Common myeloid progenitor, CD34-positive (primary cell): ENCODE measurements at regions not wholly inside any gene's neighbourhood (a gene's known extent, or its start where the extent isn't known, plus 50 kb on each side); places are given as distances from the start of the nearest gene placed in this dataset.

ENCODE experiments used
- CTCF ChIA-PET: fragments of 350-600 bp; sonication (Branson Sonifier 250); formaldehyde crosslinking; loops from one replicate; lab custom pipeline; 2021; ENCODE audit warnings: antibody characterized with exemption; lab: Charles Lee
- POLR2A ChIA-PET: fragments of 350-600 bp; sonication (Branson Sonifier 250); formaldehyde crosslinking; loops from one replicate; lab custom pipeline; 2021; ENCODE audit warnings: antibody characterized with exemption; lab: Charles Lee
- DNase-seq, 3 donors: peaks; one replicate each; pipeline versions ENCODE4 v3.0.0 to v3.0.0-alpha.2; 2013
- H3K27ac ChIP-seq, 2 experiments: 1 replicate in 1 of 2; 2 replicates in 1 of 2; pipeline ENCODE4 v1.7.0; 2013; ENCODE audit warnings: inconsistent platforms in 2 of 2, low read length in 2 of 2, mild to moderate bottlenecking in 2 of 2, low read depth in 1 of 2, moderate library complexity in 1 of 2; ENCODE audit not compliant: severe bottlenecking in 2 of 2, insufficient read depth in 1 of 2, poor library complexity in 1 of 2
- H3K27me3 ChIP-seq, 5 experiments: replicated peaks in 2 of 5; 1 replicate in 3 of 5; 2 replicates in 2 of 5; pipeline versions ENCODE4 v1.6.1 to v1.7.0; 2013; ENCODE audit warnings: low read length in 4 of 5, mild to moderate bottlenecking in 2 of 5, moderate library complexity in 2 of 5, inconsistent platforms in 1 of 5; ENCODE audit not compliant: insufficient read depth in 5 of 5, control insufficient read depth in 4 of 5
- H3K36me3 ChIP-seq, 4 experiments: 1 replicate in 2 of 4; 2 replicates in 2 of 4; pipeline versions ENCODE4 v1.6.1 to v1.7.0; 2013; ENCODE audit warnings: low read length in 3 of 4, control low read depth in 1 of 4, mild to moderate bottlenecking in 1 of 4; ENCODE audit not compliant: control insufficient read depth in 4 of 4, insufficient read depth in 4 of 4
- H3K4me1 ChIP-seq, 4 experiments: 1 replicate in 3 of 4; 2 replicates in 1 of 4; pipeline versions ENCODE4 v1.6.1 to v1.7.1; 2013; ENCODE audit warnings: low read length in 3 of 4, mild to moderate bottlenecking in 3 of 4, control low read depth in 1 of 4, inconsistent platforms in 1 of 4, moderate library complexity in 1 of 4; ENCODE audit not compliant: control insufficient read depth in 4 of 4, insufficient read depth in 4 of 4; ENCODE audit errors: control extremely low read depth in 1 of 4
- H3K4me3 ChIP-seq, 7 experiments: 1 replicate in 4 of 7; 2 replicates in 3 of 7; pipeline versions ENCODE4 v1.5.1 to v1.7.0; 2013; ENCODE audit warnings: mild to moderate bottlenecking in 7 of 7, low read length in 6 of 7, moderate library complexity in 6 of 7, inconsistent platforms in 2 of 7, low read depth in 2 of 7, control low read depth in 1 of 7; ENCODE audit not compliant: insufficient read depth in 4 of 7, control insufficient read depth in 1 of 7; ENCODE audit errors: extremely low read depth in 1 of 7
- H3K9me3 ChIP-seq, 5 experiments: 1 replicate in 4 of 5; 2 replicates in 1 of 5; pipeline versions ENCODE4 v1.6.1 to v1.7.1; 2013; ENCODE audit warnings: low read length in 4 of 5, mild to moderate bottlenecking in 2 of 5, inconsistent platforms in 1 of 5, low read depth in 1 of 5, moderate library complexity in 1 of 5; ENCODE audit not compliant: control insufficient read depth in 4 of 5, insufficient read depth in 2 of 5; ENCODE audit errors: control extremely low read depth in 1 of 5
- WGBS: methylation state at CpG from one replicate; pipeline ENCODE4 v1.1.5; 2013; ENCODE audit not compliant: insufficient coverage; 5-methylcytosine and 5-hydroxymethylcytosine counted together

DNA sequence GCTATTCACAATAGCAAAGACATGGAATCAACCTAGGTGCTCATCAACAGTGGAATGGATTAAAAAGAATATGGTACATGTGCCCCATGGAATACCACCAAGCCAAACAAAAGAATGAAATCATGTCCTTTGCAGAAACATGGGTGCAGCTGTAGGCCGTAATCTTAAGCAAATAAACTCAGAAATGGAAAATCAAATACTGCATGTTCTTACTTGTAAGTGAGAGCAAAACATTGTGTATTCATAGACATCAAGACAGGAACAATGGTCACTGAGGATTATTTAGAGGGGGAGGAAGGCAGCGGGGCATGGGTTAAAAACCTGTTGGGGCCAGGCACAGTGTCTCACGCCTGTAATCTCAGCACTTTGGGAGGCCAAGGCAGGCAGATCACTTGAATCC lies 304.7 kb upstream of the ROBO2 start:
- no peak overlapping the region for H3K27ac ChIP-seq
- no peaks in the 10 kb centered on the region for H3K36me3 ChIP-seq
- POLR2A ChIA-PET: no interaction called here
- H3K4me3 ChIP-seq: no peak overlapping the region
- H3K27me3 ChIP-seq: no peaks in the 10 kb centered on the region
- WGBS: 29% methylated on average over 2 of the region's 3 CpGs
- CTCF ChIA-PET: interaction anchor here (1.6 kb wide), 1 partner anchor 19 kb away, joined by 4 read pairs; no protein-coding TSS in a partner anchor
- H3K9me3 ChIP-seq: peaks cover 0 to 1% (median 0%) of the 10 kb centered on the region in 5 experiments
- no peak for DNase-seq
- no peaks in the 10 kb centered on the region for H3K4me1 ChIP-seq

- no peaks in the 10 kb centered on the region for H3K9me3 ChIP-seq
- no peak overlapping the region for H3K27ac ChIP-seq
- H3K4me3 ChIP-seq: no peak overlapping the region
- CTCF ChIA-PET: interaction anchor here (0.8 kb wide), 1 partner anchor 33 kb away, joined by 3 read pairs; no protein-coding TSS in a partner anchor
- POLR2A ChIA-PET: no interaction called here
- H3K27me3 ChIP-seq: no peaks in the 10 kb centered on the region
- no peaks in the 10 kb centered on the region for H3K36me3 ChIP-seq
- no CpG with 5 or more reads among the region's 2 CpGs for WGBS
- no peak for DNase-seq
- H3K4me1 ChIP-seq: no peaks in the 10 kb centered on the region
These were observed 286.3 kb upstream of the ROBO2 start for GRCh38 chr3:76753599-76753998.

GRCh38 chr3:76754247-76754646 lies 285.7 kb upstream of the ROBO2 start:
- Histone ChIP-seq H3K4me1 (no peaks in the 10 kb centered on the region), H3K4me3 (no peak overlapping the region), H3K27ac (no peak overlapping the region), H3K27me3 (no peaks in the 10 kb centered on the region), H3K36me3 (no peaks in the 10 kb centered on the region), H3K9me3 (no peaks in the 10 kb centered on the region)
- POLR2A ChIA-PET: no interaction called here
- 86% methylated on average over 2 of the region's 5 CpGs for WGBS
- no peak for DNase-seq
- CTCF ChIA-PET: interaction anchor here (0.8 kb wide), 1 partner anchor 33 kb away, joined by 3 read pairs; no protein-coding TSS in a partner anchor

DNA sequence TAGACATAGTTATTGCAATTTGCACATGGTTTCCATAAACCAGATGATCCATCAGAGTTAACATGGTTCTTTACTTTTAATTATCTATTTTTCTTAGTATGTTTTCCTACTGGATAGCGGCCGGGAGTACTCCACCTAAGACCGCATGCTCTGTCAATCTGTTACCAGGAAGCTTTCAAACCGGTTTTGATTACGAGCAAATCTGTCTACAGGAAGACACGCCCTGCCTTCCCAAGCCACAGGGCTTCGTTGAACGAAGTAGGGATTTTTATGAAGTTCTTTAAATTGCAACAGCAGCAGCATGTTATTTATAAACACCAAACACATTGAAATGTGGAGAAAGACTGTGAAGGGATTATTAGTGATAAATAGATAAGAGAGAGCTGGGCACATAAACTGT lies 283.3 kb upstream of the ROBO2 start:
- WGBS: 77% methylated on average over 5 of the region's 8 CpGs
- CTCF ChIA-PET: no interaction called here
- DNase-seq: no peak

DNA sequence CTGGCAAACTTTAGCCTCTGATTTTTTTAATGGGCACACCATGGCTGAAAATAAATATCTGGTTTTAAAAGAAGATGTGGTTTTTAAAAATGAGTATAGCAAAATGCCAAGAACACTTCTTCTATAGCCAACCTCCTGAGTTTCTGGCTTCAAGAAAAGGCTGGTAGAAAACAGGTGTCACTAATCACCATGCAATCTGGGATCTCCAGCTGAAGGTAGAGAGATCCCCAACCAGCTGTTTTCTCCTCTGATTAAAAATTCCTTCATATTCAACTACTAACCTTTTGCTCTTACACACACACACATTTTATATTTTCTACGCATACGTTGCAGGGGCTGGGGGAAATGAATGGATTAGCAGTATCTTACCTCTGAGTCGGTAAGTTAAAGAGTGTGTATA lies 279.6 kb upstream of the ROBO2 start:
- H3K4me1 ChIP-seq: no peaks in the 10 kb centered on the region
- WGBS: no CpG with 5 or more reads among the region's 3 CpGs
- no peaks in the 10 kb centered on the region for H3K36me3 ChIP-seq
- no peak overlapping the region for H3K4me3 ChIP-seq
- H3K27me3 ChIP-seq: no peaks in the 10 kb centered on the region
- no peak overlapping the region for H3K27ac ChIP-seq
- no peaks in the 10 kb centered on the region for H3K9me3 ChIP-seq
- CTCF ChIA-PET: no interaction called here
- POLR2A ChIA-PET: no interaction called here
- DNase-seq: no peak

More for the DNA sequence above, 283.3 kb upstream of the ROBO2 start:
- H3K4me1 ChIP-seq: no peaks in the 10 kb centered on the region
- no peak overlapping the region for H3K27ac ChIP-seq
- no peaks in the 10 kb centered on the region for H3K9me3 ChIP-seq
- POLR2A ChIA-PET: no interaction called here
- H3K36me3 ChIP-seq: no peaks in the 10 kb centered on the region
- H3K4me3 ChIP-seq: no peak overlapping the region
- no peaks in the 10 kb centered on the region for H3K27me3 ChIP-seq

- Histone ChIP-seq H3K27me3 (no peaks in the 10 kb centered on the region), H3K4me1 (no peaks in the 10 kb centered on the region), H3K9me3 (no peaks in the 10 kb centered on the region), H3K36me3 (no peaks in the 10 kb centered on the region), H3K4me3 (no peak overlapping the region), H3K27ac (no peak overlapping the region)
- DNase-seq: no peak
- WGBS: 92% methylated on average over 5 of the region's 5 CpGs
- ChIA-PET CTCF (no interaction called here), POLR2A (no interaction called here)
These were observed 274.4 kb upstream of the ROBO2 start for GRCh38 chr3:76765511-76765910.

GRCh38 chr3:76768912-76769311 lies 271.0 kb upstream of the ROBO2 start:
- CTCF ChIA-PET: no interaction called here
- POLR2A ChIA-PET: no interaction called here

More at GRCh38 chr3:76768912-76769311, 271.0 kb upstream of the ROBO2 start:
- Histone ChIP-seq H3K36me3 (no peaks in the 10 kb centered on the region), H3K9me3 (no peaks in the 10 kb centered on the region), H3K27me3 (no peaks in the 10 kb centered on the region), H3K27ac (no peak overlapping the region), H3K4me1 (no peaks in the 10 kb centered on the region), H3K4me3 (no peak overlapping the region)
- no CpG with 5 or more reads among the region's 4 CpGs for WGBS
- no peak for DNase-seq
